Immature natural killer cell (primary cell): ENCODE measurements at regions not wholly inside any gene's neighbourhood (a gene's known extent, or its start where the extent isn't known, plus 50 kb on each side); places are given as distances from the start of the nearest gene placed in this dataset.

Experiments
- DNase-seq, 3 donors: peaks; one replicate each; pipeline ENCODE4 v3.0.0; 2022; ENCODE audit warnings: mixed read lengths in 1 of 3
- H3K27ac Mint-ChIP-seq, 6 donors: one replicate each; pipeline ENCODE4 v1.8.0; 2020; ENCODE audit warnings: mixed read lengths in 6 of 6, mild to moderate bottlenecking in 5 of 6, inconsistent platforms in 4 of 6, moderate library complexity in 3 of 6
- H3K27me3 Mint-ChIP-seq, 3 donors: one replicate each; pipeline ENCODE4 v1.8.0; 2020 to 2021; ENCODE audit warnings: low read depth in 3 of 3, mild to moderate bottlenecking in 3 of 3, mixed read lengths in 3 of 3, moderate library complexity in 3 of 3, inconsistent platforms in 1 of 3
- H3K36me3 Mint-ChIP-seq, 3 donors: one replicate each; pipeline ENCODE4 v1.8.0; 2020; ENCODE audit warnings: mixed read lengths in 3 of 3, inconsistent platforms in 2 of 3, mild to moderate bottlenecking in 2 of 3
- H3K4me1 Mint-ChIP-seq, 2 donors: one replicate each; pipeline ENCODE4 v1.8.0; 2020; ENCODE audit warnings: inconsistent platforms in 2 of 2, mild to moderate bottlenecking in 2 of 2, mixed read lengths in 2 of 2, moderate library complexity in 1 of 2
- H3K4me3 Mint-ChIP-seq, 5 donors: one replicate each; pipeline ENCODE4 v1.8.0; 2020; ENCODE audit warnings: mild to moderate bottlenecking in 5 of 5, mixed read lengths in 5 of 5, inconsistent platforms in 3 of 5, moderate library complexity in 3 of 5
- H3K9me3 Mint-ChIP-seq, 6 donors: one replicate each; pipeline ENCODE4 v1.8.0; 2020; ENCODE audit warnings: mild to moderate bottlenecking in 6 of 6, mixed read lengths in 6 of 6, inconsistent platforms in 4 of 6, moderate library complexity in 3 of 6

DNA sequence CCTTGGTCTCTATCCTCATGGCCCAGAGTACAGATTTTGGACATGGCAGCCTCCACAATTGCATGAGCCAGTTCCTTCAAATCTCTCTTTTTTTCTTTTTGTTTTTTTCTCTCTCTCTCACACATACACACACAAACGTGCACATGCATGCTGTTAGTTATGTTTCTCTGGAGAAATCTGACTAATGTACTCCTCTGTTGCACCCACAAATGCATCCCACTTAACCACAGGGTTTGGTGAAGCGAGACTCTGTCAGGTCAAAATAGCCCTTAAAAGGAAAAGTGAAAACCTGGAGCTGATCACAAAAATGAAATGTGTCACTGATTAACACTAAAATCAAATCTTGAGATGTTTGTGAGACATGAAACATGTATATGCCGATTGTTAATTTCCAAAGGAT, 374.6 kb upstream of the ARGLU1 start:
- Mint-ChIP-seq H3K36me3 (no peaks in the 10 kb centered on the region), H3K9me3 (peaks cover 2 to 8% (median 5%) of the 10 kb centered on the region in 6 donors), H3K4me1 (no peaks in the 10 kb centered on the region), H3K27ac (no peak overlapping the region), H3K4me3 (no peak overlapping the region), H3K27me3 (peaks cover 0 to 1% (median 0%) of the 10 kb centered on the region in 3 donors)
- DNase-seq, result no peak

DNA sequence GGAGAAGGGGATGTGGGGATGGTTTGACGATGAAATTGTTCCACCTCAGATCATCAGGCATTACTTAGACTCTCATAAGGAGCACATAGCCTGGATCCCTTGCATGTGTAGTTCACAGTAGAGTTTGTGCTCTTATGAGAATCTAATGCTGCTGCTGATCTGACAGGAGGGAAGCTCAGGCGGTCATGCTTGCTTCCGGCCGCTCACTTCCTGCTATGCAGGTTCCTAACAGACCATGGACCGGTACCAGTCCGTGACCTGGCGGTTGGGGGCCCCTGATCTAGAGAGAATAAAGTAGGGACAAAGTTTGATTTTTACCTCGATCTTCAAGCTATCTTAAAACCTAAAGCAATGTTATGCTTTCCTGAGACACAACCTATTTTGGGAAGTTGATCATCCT, 373.8 kb upstream of the ARGLU1 start:
- no peaks in the 10 kb centered on the region for H3K4me1 Mint-ChIP-seq
- no peak for DNase-seq
- H3K27me3 Mint-ChIP-seq, result no peaks in the 10 kb centered on the region
- no peaks in the 10 kb centered on the region for H3K36me3 Mint-ChIP-seq
- H3K27ac Mint-ChIP-seq, result no peak overlapping the region
- H3K9me3 Mint-ChIP-seq, result peaks cover 2 to 8% (median 5%) of the 10 kb centered on the region in 6 donors
- H3K4me3 Mint-ChIP-seq, result no peak overlapping the region

DNA sequence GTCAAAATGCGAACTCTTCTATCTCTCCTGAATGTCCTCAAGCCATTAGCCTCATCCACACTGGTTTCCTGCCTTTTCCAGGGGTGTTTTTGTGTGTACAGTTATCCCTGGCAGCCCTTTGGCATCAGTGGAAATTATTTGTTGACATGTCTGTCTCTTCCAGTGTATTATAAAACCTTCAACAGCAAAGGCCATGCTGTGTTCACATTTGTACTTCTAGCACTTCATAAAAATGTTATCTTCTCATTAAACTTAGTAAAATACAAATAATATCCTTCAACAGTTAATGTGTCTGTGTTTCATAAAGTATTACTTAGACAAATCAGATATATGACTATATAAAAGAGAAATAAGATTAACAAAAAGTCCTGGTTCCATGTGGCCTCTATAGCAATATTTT, 359.5 kb upstream of the ARGLU1 start:
- Mint-ChIP-seq H3K4me1 (no peaks in the 10 kb centered on the region), H3K27ac (no peak overlapping the region), H3K36me3 (no peaks in the 10 kb centered on the region), H3K4me3 (no peak overlapping the region), H3K9me3 (peaks cover 0 to under 1% (median 0%) of the 10 kb centered on the region in 6 donors), H3K27me3 (peaks cover 0 to 4% (median under 1%) of the 10 kb centered on the region in 3 donors)
- no peak for DNase-seq

DNA sequence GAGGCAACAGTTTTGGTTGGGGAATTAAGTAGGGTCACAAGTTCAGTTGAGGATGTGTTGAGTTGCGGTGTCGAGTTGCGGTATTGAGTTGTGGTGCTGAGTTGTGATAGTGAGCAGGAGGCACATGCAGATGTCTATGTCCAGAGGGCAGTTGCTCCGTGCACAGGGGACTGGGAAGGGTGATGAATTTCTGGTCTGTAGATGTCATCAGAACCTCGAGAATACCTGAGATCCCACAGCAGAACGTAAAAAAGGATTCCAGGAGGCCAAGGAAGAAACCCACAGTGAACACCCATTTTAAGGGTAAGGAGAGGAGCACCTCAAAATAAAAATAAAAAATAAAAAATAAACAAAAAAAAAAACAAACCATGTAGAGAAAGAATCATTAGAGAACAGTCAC, 354.4 kb upstream of the ARGLU1 start:
- DNase-seq, result no peak
- Mint-ChIP-seq H3K4me3 (no peak overlapping the region), H3K4me1 (peaks cover 5 to 7% of the 10 kb centered on the region in 2 donors), H3K9me3 (peaks cover 0 to 3% (median 0%) of the 10 kb centered on the region in 6 donors), H3K27ac (no peak overlapping the region), H3K27me3 (peaks cover 3 to 10% (median 7%) of the 10 kb centered on the region in 3 donors), H3K36me3 (no peaks in the 10 kb centered on the region)

DNA sequence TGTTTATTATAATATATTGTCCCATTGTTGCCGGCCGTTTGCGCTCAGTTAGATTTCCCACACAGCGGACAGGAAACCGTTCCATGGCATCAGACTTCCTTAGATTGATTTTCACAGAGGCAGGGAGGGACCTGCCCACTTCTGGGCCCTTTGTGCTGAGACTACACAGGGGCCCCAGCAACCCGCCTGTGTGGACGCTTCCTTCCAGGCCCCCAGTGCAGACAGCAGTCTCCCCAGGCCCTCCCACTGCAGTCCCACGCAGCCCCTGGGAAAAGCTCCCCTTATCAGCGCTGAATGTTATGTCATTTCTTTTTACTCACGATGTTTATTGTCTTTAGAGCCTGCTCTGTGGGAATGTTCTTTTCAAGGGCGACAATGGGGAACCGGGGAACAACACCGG, 351.7 kb upstream of the ARGLU1 start:
- Mint-ChIP-seq H3K36me3 (no peaks in the 10 kb centered on the region), H3K9me3 (peaks cover 0 to 3% (median 0%) of the 10 kb centered on the region in 6 donors), H3K27ac (no peak overlapping the region), H3K4me1 (peaks cover 5 to 7% of the 10 kb centered on the region in 2 donors), H3K4me3 (no peak overlapping the region), H3K27me3 (peaks cover 1 to 10% (median 7%) of the 10 kb centered on the region in 3 donors)
- DNase-seq, result no peak

DNA sequence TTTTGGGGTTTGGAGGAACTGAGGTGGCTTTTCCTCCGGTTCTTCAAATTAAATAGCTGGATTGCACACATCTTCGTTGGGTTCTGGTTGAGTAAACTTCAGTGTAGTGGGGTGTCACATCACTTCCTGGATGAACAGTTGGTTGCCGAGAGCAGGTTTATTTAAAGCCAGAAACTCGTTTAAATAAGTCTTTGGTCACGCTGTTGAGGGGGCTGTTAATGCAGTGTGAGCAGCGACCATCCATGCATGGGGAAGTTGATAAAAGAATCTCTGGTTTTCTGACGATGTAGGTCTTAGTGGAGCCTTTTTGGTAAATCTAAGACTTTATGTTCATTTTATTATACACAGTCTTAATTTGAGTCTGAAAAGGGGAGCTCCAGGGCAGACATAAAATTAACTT, 351.2 kb upstream of the ARGLU1 start:
- peaks cover 0 to 3% (median 0%) of the 10 kb centered on the region in 6 donors for H3K9me3 Mint-ChIP-seq
- H3K4me3 Mint-ChIP-seq, result peak overlapping the region in 4 of 5 donors; percentile 8 to 44 (median 19)
- no peak for DNase-seq
- peaks cover 5 to 7% of the 10 kb centered on the region in 2 donors for H3K4me1 Mint-ChIP-seq
- peaks cover 1 to 10% (median 7%) of the 10 kb centered on the region in 3 donors for H3K27me3 Mint-ChIP-seq
- H3K27ac Mint-ChIP-seq, result no peak overlapping the region
- no peaks in the 10 kb centered on the region for H3K36me3 Mint-ChIP-seq

DNA sequence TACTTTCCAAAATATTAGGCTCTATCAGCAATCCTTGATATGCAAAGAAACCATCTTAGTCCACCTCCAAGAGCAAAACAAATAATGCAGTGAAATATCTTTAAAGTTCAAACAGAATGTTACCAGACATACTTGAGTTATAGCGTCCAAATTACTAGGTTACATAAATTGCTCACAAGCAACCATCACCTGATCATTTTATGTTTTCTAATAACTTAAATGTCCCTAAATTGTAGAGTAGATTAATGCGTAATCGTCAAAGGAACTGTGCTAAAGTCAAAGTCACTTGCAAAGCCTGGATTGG, 350.6 kb upstream of the ARGLU1 start:
- Mint-ChIP-seq H3K4me3 (peak overlapping the region; percentile 30 to 82 (median 73)), H3K27me3 (peaks cover 1 to 11% (median 9%) of the 10 kb centered on the region in 3 donors)

DNA sequence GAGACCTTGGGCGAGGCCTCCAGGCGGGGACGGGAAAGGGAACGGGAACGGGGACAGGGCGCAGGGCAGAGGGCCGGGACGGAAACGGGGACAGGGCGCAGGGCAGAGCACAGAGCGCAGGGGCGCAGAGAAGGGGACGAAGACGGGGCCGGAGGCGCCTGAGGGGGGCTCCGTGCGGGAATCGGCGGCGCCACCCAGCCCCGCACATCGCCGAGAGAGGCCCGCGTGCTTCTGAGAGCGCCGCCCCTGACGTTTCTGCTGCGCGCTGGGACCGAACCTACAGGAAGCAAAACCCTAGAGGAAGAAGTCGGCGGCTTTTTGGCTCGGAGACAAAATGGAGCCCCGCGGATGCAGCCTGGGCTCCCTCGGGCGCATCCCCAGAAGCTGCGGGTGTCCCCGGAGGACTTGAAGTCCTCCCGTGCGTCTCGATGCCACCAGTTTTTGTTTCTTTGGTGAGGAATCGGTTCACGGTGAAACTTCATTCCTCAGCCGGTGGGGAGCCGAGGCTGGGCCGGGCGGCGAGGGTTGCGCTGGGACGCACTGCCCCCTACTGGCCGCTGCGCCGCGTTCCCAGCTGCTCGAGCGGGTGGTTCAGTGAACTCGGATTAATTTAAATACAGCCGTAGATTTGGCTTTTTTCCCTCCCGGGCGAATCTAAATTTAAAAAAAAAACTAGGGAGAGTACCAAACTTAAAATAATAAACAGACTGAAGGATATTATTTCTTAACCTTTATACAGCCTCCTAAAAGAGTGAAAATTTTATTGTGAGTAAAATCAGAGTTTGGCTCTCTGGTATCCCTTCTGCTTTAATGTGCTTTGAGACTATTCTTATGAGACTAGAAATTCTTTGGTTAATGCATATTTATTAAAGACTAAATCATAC, 350.0 kb upstream of the ARGLU1 start:
- H3K27me3 Mint-ChIP-seq, result peaks cover 1 to 11% (median 9%) of the 10 kb centered on the region in 3 donors
- H3K4me1 Mint-ChIP-seq, result peaks cover 5 to 7% of the 10 kb centered on the region in 2 donors
- H3K27ac Mint-ChIP-seq, result no peak overlapping the region

More for the DNA sequence above, 350.6 kb upstream of the ARGLU1 start:
- H3K36me3 Mint-ChIP-seq, result no peaks in the 10 kb centered on the region
- H3K9me3 Mint-ChIP-seq, result peaks cover 0 to 3% (median 0%) of the 10 kb centered on the region in 6 donors
- peaks cover 5 to 7% of the 10 kb centered on the region in 2 donors for H3K4me1 Mint-ChIP-seq
- H3K27ac Mint-ChIP-seq, result no peak overlapping the region
- DNase-seq, result no peak

DNA sequence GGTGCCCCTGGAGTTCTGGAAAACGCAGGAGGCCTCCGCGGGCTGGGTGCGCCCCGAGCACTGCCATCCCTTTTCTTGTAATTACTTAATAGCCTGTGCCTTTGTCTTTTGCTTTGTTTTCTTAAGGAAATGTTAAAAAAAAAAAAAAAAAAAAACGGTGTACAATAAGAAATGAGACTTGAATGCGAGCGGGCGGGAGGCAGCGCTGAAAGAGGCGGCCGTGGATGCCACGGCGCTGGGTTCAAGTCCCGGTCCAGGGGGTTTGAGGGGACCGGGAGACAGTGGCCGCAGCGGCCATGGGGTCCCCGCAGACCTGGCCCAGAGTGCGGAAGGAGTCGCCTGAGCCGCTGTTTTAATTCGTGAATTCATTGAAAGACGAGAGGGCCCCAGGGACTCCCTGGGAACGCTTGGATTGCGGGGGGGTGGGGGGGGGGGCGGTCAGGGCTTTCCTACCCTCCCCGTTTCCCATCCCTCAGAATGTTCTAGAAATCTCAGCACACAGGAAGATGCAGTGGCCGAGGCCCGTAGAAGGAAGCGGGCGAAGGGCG, 349.2 kb upstream of the ARGLU1 start:
- peaks cover 5 to 7% of the 10 kb centered on the region in 2 donors for H3K4me1 Mint-ChIP-seq
- peak overlapping the region; percentile 26 to 73 (median 59) for H3K4me3 Mint-ChIP-seq
- no peak overlapping the region for H3K27ac Mint-ChIP-seq
- H3K27me3 Mint-ChIP-seq, result peaks cover 0 to 13% (median 9%) of the 10 kb centered on the region in 3 donors
- no peaks in the 10 kb centered on the region for H3K36me3 Mint-ChIP-seq
- DNase-seq, result no peak
- peaks cover 0 to 4% (median 0%) of the 10 kb centered on the region in 6 donors for H3K9me3 Mint-ChIP-seq

More for the DNA sequence above, 350.0 kb upstream of the ARGLU1 start:
- DNase-seq, result peak; percentile 25 to 57 (median 54)
- Mint-ChIP-seq H3K9me3 (peaks cover 0 to 4% (median 0%) of the 10 kb centered on the region in 6 donors), H3K36me3 (no peaks in the 10 kb centered on the region), H3K4me3 (peak overlapping the region; percentile 69 to 82 (median 73))

DNA sequence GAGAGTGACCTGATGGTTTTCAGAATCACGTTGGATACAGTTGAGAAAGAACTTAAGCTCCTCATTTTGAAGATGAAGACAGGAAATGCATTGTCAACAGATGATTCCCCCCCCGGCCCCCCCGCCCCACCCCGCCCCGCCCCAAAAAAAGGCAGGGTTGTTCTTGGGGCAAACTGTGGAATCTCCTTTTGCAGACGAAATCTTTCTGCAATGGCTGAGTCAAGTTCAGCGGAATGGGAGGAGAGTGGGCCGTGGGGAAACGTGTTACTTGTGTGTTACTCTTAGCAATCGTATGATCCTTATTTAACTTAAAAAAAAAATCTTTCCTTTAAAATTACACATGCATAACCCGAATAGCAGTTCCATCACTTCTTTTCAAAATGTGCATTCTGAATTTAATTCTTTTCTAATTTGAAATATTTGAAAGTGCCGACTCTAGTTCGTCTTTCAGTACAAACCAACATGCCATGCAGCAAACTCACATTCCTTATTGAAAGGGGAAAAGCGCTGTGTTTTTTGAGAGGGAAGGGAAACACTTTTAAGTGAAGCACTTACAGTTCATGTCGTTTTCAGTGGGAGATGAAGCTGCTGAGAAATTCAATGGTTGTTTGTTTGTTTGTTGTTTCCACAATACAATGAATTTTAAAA, 348.5 kb upstream of the ARGLU1 start:
- DNase-seq, result no peak
- peak overlapping the region; percentile 26 to 65 (median 59) for H3K4me3 Mint-ChIP-seq
- peaks cover 0 to 4% (median under 1%) of the 10 kb centered on the region in 6 donors for H3K9me3 Mint-ChIP-seq
- no peaks in the 10 kb centered on the region for H3K36me3 Mint-ChIP-seq
- H3K27me3 Mint-ChIP-seq, result peaks cover 0 to 13% (median 9%) of the 10 kb centered on the region in 3 donors
- H3K4me1 Mint-ChIP-seq, result peaks cover 5 to 7% of the 10 kb centered on the region in 2 donors
- H3K27ac Mint-ChIP-seq, result no peak overlapping the region

DNA sequence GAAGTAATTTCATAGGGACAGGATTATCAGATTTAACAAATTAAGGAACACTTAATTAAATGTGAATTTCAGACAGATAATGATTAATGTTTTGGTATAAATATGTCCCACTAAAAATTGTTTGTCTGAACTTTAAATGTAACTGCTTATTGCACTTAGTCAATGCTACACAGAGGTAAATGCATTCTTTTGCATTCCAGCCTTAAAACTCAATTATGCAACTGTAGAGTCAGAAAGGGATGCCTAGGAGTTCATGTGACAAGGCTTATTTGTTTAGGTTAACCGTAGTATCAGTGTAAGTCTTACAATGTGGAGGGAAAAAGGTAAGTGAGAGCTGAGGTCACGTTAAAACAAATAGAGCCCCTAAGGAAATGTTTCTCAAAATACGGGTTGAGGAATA, 347.2 kb upstream of the ARGLU1 start:
- Mint-ChIP-seq H3K4me3 (peak overlapping the region in 2 of 5 donors; percentile 19), H3K9me3 (peaks cover 0 to 4% (median under 1%) of the 10 kb centered on the region in 6 donors), H3K36me3 (no peaks in the 10 kb centered on the region), H3K4me1 (peaks cover 5 to 7% of the 10 kb centered on the region in 2 donors), H3K27ac (no peak overlapping the region), H3K27me3 (peaks cover 0 to 16% (median 9%) of the 10 kb centered on the region in 3 donors)
- DNase-seq, result no peak

DNA sequence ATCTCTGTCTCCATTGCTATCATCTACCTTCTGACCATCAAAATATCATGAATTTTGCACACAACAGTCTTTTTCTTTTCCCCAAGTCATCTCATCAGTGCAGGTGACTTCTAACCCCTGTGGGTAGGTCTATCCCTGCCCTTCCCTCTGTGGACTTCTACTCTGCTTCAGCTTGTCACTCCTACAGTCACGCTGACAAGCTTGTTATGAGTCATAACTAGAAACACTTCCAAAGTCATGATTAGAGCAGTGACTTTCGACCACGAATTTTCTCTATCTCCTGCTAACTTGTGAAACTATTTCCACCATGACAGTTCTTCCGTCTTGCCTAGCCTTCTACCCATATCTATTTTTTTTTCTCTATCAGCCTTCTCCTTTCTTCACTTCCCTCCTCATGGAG, 343.7 kb upstream of the ARGLU1 start:
- peaks cover 0 to 6% (median under 1%) of the 10 kb centered on the region in 6 donors for H3K9me3 Mint-ChIP-seq
- no peaks in the 10 kb centered on the region for H3K36me3 Mint-ChIP-seq
- H3K27me3 Mint-ChIP-seq, result peaks cover 0 to 11% (median 7%) of the 10 kb centered on the region in 3 donors
- DNase-seq, result no peak
- no peak overlapping the region for H3K4me3 Mint-ChIP-seq
- no peak overlapping the region for H3K27ac Mint-ChIP-seq
- H3K4me1 Mint-ChIP-seq, result no peaks in the 10 kb centered on the region

DNA sequence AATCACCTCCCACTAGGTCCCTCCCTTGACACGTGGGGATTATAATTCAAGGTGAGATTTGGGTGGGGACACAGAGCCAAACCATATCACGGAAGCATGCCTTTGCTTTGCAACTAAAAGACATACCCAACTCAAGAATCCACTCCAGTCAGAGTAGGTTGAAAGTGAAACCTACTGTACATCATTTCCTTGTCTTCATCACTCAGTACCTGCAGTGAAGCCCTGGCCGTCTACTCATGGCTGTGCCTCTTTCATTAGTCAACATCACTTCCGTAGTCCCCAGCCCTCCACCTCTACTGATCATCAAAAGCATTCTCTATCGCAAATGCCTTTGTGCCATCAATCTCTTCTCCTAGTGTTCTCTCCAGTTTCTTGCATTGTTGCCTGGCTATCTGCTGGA, 343.1 kb upstream of the ARGLU1 start:
- Mint-ChIP-seq H3K4me3 (no peak overlapping the region), H3K27ac (no peak overlapping the region), H3K27me3 (peaks cover 0 to 12% (median 7%) of the 10 kb centered on the region in 3 donors), H3K9me3 (peaks cover 0 to 6% (median under 1%) of the 10 kb centered on the region in 6 donors), H3K36me3 (no peaks in the 10 kb centered on the region), H3K4me1 (no peaks in the 10 kb centered on the region)
- no peak for DNase-seq
